GM19324 (cell line): ENCODE measurements at regions not wholly inside any gene's neighbourhood (a gene's known extent, or its start where the extent isn't known, plus 50 kb on each side); places are given as distances from the start of the nearest gene placed in this dataset.
"Not testable (repeated sequence)": the region's sequence is repeated elsewhere in the genome, so short reads cannot be mapped to it uniquely, and the experiment has no call there.

Source experiments
- ATAC-seq: cut with Tn5 transposase; IDR thresholded peaks from one replicate; pipeline ENCODE4 v1.9.1; 2021; ENCODE audit warnings: mild to moderate bottlenecking, moderate library complexity; ENCODE audit not compliant: unreplicated experiment, low FRiP score

DNA sequence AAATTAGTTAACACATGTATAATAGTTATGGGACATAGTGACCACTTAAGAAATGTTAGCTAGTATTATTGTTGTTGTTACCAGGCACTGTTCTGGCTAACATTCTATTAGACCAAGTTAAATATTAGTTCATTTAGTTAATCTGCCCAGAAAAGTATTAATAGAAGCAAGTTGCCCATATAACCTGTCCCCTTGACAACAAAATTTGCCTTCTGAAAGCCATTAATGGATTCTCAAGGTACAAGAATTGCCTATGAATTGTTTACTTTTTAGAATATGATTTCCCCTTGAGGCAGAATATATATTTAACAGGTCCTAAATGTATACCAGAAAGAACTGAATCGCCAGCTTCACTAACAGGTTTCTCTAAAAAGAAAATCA is 167.3 kb upstream of the TMCC3 start:
- ATAC-seq, result peak; percentile 47

DNA sequence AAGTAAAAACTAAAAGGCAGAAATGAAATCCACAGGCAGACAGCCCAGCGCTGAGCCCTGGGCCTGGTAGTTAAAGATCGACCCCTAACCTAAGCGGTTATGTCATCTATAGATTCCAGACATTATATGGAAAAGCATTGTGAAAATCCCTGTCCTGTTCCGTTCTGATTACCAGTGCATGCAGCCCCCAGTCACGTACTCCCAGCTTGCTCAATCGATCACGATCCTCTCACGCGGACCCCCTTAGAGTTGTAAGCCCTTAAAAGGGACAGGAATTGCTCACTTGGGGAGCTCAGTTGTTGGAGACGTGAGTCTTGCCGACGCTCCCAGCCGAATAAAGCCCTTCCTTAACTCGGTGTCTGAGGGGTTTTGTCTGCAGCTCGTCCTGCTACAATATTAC is 166.8 kb upstream of the TMCC3 start:
- ATAC-seq, result not testable (repeated sequence)

DNA sequence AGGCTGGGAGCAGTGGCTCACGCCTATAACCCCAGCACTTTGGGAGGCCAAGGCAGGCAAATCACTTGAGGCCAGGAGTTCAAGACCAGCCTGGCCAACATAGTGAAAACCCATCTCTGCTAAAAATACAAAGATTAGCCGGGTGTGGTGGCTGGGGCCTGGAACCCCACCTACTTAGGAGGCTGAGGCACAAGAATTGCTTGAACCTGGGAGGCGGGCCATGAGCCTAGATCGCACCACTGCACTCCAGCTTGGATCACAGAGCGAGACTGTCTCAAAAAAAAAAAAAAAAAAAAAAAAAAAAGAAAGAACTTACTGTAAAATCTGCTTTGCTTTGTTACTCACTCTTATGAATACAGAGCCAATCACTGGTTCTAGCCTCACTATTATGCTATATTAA is 166.4 kb upstream of the TMCC3 start:
- ATAC-seq, result not testable (repeated sequence)

DNA sequence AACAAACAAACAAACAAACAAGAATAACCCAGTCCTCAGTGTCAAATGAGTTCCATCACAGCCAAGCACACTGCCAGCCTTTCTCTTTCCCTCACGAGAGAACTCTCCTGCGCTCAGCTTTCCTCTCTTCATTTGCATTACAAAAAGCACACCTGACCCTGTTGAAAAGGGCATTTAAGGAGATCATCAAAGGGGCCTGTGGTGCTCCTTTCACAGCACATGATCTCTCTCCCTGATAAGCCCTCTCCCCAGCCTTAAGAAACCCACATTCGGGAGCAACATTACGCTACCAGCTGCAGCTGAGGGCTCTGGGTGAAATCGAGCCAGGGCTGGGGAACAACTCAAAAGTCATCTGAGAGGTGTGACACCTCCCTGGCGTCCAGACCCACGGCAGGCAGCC is 165.6 kb upstream of the TMCC3 start:
- ATAC-seq, result no peak

DNA sequence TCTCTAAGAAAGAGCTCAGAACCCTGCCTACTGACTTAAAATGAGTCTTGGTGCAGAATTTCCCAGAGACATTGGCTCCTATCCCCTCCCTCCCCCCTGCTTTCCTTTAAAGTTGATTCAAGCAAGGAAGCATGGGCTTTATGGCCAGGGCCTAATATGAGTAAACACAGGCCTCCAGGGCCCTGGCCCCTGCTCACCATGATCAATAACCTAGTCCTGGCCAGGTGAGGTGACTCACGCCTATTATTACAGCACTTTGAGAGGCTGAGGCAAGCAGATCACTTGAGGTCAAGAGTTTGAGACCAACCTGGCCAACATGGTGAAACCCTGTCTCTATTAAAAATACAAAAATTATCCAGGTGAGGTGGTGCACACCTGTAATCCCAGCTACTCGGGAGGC is 165.1 kb upstream of the TMCC3 start:
- no peak for ATAC-seq

DNA sequence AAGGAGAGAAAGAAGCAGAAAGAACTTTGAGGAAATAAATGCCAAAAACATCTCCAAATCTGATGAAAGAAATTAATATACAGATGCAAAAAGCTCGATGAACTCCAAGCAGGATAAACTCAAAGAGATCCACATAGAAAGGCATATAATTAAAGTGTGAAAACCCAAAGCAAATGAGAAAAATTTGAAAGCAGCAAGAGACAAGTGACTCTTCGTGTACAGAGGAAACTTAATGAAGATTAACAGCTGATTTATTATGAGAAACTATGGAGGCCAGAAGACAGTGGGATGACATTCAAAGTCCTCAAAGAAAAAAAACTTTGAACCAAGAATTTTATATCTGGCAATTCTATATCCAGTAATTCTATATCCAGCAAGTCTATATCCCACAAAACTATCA is 163.0 kb upstream of the TMCC3 start:
- ATAC-seq, result no peak

DNA sequence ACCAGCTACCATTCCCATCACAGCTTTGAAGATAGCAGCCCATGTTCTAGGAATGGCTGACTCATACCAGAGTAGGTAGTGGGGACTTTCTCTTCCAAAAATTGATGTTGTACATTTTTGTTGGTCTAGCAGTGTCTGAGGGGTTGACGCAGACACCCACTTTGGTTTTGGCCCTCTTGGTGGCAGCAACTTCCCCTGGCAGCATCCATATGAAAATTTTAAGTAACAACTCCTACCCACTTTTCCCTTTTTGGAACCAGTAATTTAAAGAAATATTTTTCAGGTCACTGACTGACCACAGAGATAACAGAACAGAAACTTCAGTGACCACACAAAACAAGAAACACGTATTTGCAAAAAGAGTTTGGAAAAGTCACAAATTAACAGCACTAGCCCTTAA is 162.0 kb upstream of the TMCC3 start:
- ATAC-seq, result no peak

DNA sequence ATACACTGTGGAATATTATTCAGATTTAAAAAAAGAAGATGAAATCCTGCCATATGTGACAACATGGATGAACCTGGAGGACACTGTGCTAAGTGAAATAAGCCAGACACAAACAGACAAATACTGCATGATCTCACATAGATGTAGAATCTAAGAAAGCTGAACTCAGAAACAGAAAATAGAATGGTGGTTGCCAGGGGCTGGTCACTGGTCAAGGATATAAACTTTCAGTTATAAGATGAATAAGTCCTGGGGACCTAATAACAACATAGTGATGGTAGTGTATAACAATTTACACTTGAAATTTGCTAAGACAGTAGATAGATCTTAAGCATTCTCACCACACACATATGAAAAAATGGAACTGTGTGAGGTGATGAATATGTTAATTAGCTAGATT is 161.3 kb upstream of the TMCC3 start:
- ATAC-seq, result no peak

DNA sequence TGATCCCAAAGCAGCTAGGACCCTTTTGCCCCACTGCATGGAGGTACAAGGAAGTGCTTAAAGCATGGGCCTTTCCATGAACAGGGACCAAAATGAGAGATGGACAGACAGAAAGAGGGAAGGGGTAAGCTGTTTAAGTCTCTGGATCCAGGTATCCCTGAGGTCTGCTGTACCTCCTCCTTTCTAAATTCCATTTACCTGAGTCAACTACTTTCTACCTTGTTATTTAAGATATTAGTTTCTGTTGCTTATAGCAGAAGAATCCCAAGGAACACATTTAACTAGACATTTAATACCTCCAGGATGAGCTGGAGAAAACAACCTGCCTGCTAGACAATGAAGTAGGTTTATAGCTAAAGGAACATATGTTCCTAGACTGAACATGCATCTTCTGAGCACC is 157.6 kb upstream of the TMCC3 start:
- ATAC-seq, result no peak

DNA sequence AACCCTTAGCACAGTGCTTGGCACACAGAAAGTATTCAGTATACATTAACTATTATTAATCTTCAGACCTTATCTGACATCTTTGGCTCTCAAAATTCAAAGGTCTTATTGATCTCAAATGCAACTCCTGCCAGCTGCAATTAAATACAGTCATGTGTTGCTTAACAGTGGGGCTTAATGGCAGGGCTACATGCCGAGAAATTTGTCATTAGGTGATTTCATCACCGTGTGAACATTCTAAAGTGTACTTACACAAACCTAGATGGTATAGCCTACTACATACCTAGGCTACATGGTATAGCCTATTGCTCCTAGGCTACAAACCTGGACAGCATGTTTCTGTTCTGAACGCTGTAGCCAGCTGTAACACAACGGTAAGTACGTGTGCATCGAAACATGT is 156.3 kb upstream of the TMCC3 start:
- ATAC-seq, result no peak

DNA sequence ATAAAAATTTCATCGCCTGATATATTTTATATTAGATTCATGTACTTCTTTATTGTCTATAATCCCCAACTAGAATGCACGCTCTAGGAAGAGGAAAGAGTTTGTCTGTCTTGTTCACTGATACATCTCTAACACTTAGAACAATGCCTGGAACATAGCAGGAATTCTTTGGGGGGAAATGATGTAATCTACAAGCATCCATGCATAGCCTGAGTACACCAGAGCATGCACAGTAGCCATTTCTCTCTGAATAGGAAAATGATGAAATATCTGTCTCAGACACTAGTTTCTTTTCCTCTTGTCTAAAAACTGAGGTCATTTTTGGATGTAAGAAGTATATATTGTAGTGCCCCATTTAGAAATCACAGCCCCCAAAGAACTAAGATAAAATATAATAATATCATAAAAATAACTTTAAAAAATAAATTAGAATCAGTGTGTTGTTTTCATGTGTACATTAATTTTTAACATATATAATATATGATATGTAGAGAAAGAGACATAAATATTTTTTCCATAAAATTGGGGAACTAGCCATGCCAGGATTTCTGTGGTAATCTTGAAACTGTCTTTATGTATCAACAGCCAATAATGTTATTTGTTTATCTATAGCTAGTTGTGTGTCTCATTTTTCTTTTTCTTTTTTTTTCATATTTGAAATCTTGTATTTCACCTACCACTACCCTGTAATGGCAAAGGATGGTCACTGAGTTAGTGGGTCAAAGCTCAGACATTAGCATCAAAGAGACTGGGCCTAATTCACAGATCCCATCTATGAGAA is 155.6 kb upstream of the TMCC3 start:
- no peak for ATAC-seq

DNA sequence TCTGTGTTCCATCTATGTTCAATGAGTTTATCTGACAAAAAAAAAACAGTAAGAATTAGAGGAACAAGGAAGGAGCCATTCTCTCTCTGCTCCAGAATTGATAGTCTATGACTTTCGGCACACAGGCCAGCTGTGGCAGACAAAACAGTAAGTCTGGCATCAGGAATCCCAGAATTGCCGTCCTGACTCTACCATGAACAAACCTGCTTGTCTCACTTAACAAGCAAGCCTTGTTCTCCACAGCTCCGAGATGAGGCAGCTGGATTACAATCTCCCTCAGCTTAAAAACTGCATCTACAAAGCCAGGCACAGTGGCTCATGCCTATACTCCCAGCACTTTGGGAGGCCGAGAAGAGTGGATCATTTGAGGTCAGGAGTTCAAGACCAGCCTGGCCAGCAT is 153.6 kb upstream of the TMCC3 start:
- ATAC-seq, result no peak

DNA sequence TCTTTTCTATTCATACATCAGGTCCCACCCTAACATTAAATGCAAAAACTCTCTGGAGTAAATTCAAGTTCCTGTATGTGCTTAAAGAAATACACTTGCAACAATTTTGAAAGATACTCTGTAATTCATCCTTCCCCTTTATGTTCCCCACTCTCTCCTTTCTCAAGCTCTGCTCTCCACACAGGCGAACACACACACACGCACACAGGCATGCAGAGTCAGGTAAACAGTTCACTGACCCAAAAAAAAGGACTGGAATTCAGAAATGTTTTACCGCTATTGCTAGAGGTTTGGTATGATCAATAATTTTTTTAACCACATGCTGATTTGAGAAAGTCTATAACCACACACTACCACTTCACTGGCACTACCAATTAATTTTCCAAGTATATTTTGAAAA is 152.4 kb upstream of the TMCC3 start:
- ATAC-seq, result no peak

DNA sequence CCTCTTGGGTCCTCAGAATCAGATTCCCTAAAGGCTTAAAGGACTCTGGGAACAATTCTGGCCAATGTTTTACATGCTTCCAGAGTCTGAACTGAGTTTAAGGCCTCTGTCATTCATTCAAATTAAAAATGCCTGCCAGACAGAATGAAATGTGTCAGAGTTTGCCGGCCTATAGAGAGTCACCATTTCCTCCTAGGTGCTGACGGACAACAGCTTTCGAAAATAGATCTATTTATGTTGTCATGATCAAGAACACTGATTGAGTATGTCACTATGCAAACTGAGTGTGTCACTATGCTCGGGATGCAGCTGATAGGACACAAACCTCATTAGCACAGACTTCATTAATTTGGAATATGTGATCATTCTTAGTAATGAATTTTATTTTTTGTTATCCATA is 151.4 kb upstream of the TMCC3 start:
- ATAC-seq, result no peak

DNA sequence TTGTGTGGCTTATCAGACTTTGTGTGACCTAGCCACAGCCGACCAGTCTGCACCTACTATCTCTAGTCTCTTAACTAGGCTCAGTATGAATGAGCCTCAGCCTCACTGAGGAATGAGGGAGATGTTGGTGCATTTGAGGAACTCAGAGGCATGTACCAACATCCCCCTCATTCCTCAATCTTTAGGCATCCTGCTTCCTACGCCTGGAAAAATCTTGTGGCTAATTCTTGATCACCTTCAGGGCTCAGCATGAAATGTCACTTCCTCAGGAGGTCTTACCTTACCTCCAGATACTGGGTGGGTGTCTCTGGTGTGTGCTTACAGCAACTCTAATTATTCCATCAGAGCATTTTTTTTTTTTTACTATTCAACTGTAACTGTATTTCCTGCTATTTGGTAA is 148.8 kb upstream of the TMCC3 start:
- ATAC-seq, result no peak

DNA sequence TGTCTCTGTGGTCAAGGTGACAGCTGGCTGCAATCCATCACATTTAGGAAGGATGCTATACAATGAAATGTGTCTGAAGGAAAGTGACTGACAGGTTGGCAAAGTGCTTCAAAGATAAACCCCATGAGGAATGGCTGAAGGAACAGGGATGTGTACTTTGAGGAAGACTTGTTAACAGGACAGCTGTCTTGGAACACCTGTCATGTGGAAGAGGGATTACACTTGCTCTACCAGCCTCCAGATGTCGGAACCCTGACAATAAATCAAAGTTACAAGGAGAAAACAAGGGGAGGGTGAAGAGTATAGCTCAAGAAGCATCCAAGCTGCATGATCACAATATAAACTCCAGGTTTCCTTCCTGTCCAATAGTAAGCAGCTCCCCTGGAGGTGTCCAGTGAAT is 147.8 kb upstream of the TMCC3 start:
- no peak for ATAC-seq

DNA sequence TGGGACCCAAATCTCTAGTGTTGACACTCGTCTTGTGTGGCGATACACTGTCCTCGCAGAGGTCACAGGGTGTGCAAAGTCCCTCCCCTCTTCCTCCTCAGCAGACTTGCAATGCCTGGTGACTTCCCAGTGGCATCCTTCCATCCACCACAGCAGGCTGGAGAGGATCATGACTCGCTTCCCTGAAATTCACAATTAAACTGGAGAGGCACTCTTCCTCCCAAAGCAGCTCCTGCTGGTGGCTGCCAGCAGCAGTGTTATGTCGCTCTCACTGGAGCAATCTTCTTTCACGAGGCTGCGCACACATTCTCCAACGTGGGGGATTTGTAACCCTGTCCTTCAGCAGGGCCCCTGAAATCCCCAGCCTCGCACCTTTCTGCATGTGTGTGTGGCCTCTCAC is 145.2 kb upstream of the TMCC3 start:
- no peak for ATAC-seq

DNA sequence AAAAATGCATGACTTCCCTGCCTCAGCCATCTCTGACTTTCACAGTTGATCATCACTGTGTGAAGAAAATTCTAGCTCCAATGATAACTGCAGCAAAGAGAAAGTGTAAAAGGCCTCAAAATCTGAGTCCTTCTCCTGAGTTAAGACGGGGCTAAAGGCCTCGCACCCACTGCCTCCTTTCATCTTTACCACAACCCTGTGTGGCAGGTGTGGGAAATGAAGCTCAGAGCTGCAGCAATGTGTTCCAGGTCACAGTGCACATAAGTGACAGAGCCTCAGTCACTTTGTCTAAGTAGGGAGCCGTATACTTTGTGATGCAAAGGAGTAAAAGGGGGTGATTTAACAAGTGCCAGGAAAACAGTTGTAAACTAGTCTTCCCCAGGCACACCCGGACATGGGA is 144.7 kb upstream of the TMCC3 start:
- no peak for ATAC-seq

DNA sequence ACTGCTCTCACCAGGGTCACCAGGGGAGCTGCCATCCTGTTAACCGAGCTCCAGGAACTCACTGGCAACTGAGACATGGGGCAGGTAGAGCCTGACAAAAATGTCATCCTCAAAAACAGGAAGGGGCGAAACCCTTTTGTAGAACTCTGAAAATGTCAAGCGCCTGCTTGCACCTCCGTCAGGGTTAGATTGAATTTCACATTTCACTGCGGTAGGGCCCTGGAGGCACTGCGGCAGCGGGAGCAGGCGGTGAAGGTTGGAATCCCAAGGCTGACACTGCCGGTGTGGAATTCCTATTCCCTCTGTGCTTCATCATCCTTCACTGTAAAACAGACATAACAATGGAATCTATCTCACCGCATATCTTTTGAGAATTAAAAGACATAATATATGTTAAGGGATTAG is 142.8 kb upstream of the TMCC3 start:
- no peak for ATAC-seq

DNA sequence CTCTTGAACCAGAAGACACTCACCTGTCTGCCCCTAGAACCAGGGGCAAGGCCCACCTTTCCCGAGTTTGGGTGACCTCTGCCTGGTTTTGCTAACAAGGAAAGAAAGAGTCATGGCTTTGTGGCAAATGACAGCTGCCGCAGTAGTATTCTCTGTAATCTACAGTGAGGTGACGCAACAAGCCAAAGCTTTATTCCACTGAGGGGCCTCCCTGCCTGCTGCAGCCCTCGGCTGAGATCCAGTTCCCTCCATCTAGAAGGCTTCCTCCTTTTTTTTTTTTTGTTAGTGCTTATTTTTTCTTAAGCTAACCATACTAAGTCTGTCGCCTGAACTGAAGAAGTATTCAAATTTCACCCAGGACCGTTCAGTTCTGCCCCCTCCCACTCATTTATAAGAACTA is 142.3 kb upstream of the TMCC3 start:
- ATAC-seq, result no peak

DNA sequence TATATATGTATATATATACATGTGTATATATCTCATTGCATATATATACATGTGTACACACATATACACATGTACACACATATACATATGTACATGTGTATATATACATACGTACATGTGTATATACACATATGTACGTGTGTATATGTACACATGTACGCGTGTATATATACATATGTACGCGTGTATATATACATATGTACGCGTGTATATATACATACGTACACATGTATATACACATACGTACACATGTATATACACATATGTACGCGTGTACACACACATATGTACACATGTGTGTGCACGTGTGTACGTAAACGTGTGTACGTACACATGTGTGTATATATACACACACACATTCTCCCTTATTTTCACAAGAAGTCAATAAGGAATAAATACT is 141.6 kb upstream of the TMCC3 start:
- no peak for ATAC-seq

DNA sequence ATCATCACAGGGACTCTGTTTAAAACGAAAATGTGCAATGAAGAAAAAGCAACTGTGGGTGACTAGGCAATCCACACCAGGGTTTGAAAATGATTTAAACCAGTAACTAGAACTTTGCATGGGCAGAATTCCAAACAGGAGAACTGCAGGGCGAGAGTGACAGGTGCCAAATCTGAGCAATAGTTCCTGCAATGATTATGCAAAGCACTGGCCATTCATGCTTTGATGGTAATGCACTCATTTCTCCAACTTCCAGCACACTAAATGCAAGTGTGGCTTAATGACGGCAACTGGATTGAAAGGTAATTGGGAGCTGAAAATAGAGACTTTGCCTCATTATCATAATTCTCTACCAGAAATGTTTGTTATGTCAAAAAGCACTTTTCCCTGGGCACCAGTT is 140.5 kb upstream of the TMCC3 start:
- no peak for ATAC-seq

DNA sequence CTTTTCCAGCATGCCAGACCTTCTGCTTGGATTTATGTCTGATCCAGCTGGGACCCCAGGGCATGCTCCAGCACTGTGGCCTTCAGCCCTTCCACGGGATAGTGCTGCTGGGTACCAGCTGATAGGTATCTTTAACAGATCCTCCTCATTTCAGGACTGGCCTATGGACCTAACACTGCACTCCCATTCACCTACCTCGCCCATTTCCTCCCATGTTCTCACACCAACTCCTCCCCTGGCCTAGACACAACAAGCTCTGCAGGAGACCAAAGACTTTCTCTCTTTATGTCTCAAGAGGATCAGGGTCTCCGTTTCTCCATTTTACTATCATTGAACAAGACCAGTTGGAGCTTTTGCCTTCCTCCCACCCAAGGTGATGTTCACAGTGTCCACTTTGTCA is 140.0 kb upstream of the TMCC3 start:
- no peak for ATAC-seq
